ENCODE measurements at regions not wholly inside any gene's neighbourhood (a gene's known extent, or its start where the extent isn't known, plus 50 kb on each side); places are given as distances from the start of the nearest gene placed in this dataset.

- intact Hi-C loops (cut with micrococcal nuclease), result no loop called here
- no peak overlapping the region for H3K4me3 Mint-ChIP-seq
- Histone ChIP-seq H3K4me3 (replicated peaks in 1 of 3; ENCODE audit: low read depth in 2 of 3, low read length in 3 of 3) (no peak overlapping the region), H3K36me3 (replicated peaks in 1 of 2; ENCODE audit: control insufficient read depth in 1 of 2, insufficient read depth in 2 of 2, low read length in 2 of 2) (no peaks in the 10 kb centered on the region), H3K9ac (ENCODE audit: insufficient read depth, low read length, poor library complexity, severe bottlenecking) (no peak overlapping the region), H3K27ac (ENCODE audit: low read depth in 1 of 2, low read length in 2 of 2) (no peak overlapping the region), H3K9me3 (replicated peaks in 1 of 2; ENCODE audit: control insufficient read depth in 1 of 2, insufficient read depth in 1 of 2, low read length in 2 of 2) (no peaks in the 10 kb centered on the region), H3K4me1 (ENCODE audit: control insufficient read depth in 1 of 2, insufficient read depth in 2 of 2, low read length in 2 of 2) (no peaks in the 10 kb centered on the region), H2AFZ (ENCODE audit: insufficient read depth, low read depth, low read length, poor library complexity, severe bottlenecking) (no peak overlapping the region), H3K79me2 (ENCODE audit: insufficient read depth, low read length) (no peaks in the 10 kb centered on the region), H4K20me1 (ENCODE audit: insufficient read depth, low read length) (no peaks in the 10 kb centered on the region), H3K4me2 (replicated peaks; ENCODE audit: extremely low read depth, low read length, poor library complexity, severe bottlenecking) (no peak overlapping the region), H3K27me3 (ENCODE audit: control insufficient read depth in 2 of 2, insufficient read depth in 2 of 2, low read length in 2 of 2) (no peaks in the 10 kb centered on the region)
- H3K9me3 Mint-ChIP-seq, result peaks cover 0 to 6% (median 0%) of the 10 kb centered on the region in 7 donors
- TF ChIP-seq CTCF (IDR thresholded peaks at IDR 0.05), result no peak
- DNase-seq, result no peak
- no peak overlapping the region for H3K27ac Mint-ChIP-seq
- H3K36me3 Mint-ChIP-seq, result no peaks in the 10 kb centered on the region
- H3K27me3 Mint-ChIP-seq (ENCODE audit: low read depth in 3 of 3), result no peaks in the 10 kb centered on the region
- no CpG with 5 or more reads among the region's 1 CpG for WGBS (ENCODE audit: insufficient coverage)
- H3K4me1 Mint-ChIP-seq, result no peaks in the 10 kb centered on the region
Measured at GRCh38 chr13:60957816-60958215, 457.8 kb downstream of the PCDH20 start.

DNA sequence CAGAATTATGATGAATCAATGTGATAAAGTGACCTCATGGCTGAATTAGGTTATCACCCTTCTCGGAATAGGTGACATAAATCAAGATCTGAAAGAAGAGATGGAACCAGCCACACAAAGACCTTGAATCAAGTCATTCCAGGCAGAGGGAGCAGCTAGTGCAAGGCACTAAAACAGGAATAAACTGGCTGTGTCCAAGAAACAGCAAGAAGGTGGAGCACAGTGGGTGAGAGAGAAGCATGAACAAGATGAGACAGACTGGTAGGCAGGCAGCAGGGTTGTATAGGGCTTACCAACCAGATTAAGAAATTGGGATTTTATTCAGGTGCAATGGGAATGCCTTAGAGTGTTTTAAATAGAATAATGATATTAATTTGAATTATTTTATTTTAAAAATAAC is 470.3 kb downstream of the PCDH20 start:
- H4K20me1 ChIP-seq (ENCODE audit: insufficient read depth, low read length), result no peaks in the 10 kb centered on the region
- Mint-ChIP-seq H3K4me3 (no peak overlapping the region), H3K27me3 (ENCODE audit: low read depth in 3 of 3) (no peaks in the 10 kb centered on the region), H3K4me1 (no peaks in the 10 kb centered on the region), H3K27ac (no peak overlapping the region), H3K9me3 (peaks cover 2 to 5% (median 4%) of the 10 kb centered on the region in 7 donors), H3K36me3 (no peaks in the 10 kb centered on the region)
- no peak for DNase-seq
- H3K36me3 ChIP-seq (replicated peaks in 1 of 2; ENCODE audit: control insufficient read depth in 1 of 2, insufficient read depth in 2 of 2, low read length in 2 of 2), result no peaks in the 10 kb centered on the region
- H3K79me2 ChIP-seq (ENCODE audit: insufficient read depth, low read length), result no peaks in the 10 kb centered on the region
- H3K4me2 ChIP-seq (replicated peaks; ENCODE audit: extremely low read depth, low read length, poor library complexity, severe bottlenecking), result no peak overlapping the region
- WGBS (ENCODE audit: insufficient coverage), result 56% methylated on average over 1 of the region's 1 CpG
- no peak for TF ChIP-seq CTCF (IDR thresholded peaks at IDR 0.05)
- H3K27me3 ChIP-seq (ENCODE audit: control insufficient read depth in 2 of 2, insufficient read depth in 2 of 2, low read length in 2 of 2), result no peaks in the 10 kb centered on the region
- H3K4me1 ChIP-seq (ENCODE audit: control insufficient read depth in 1 of 2, insufficient read depth in 2 of 2, low read length in 2 of 2), result no peaks in the 10 kb centered on the region
- intact Hi-C loops (cut with micrococcal nuclease), result no loop called here
- no peak overlapping the region for H2AFZ ChIP-seq (ENCODE audit: insufficient read depth, low read depth, low read length, poor library complexity, severe bottlenecking)
- H3K9ac ChIP-seq (ENCODE audit: insufficient read depth, low read length, poor library complexity, severe bottlenecking), result no peak overlapping the region
- H3K4me3 ChIP-seq (replicated peaks in 1 of 3; ENCODE audit: low read depth in 2 of 3, low read length in 3 of 3), result no peak overlapping the region
- peaks cover 19 to 22% of the 10 kb centered on the region in 2 donors for H3K9me3 ChIP-seq (replicated peaks in 1 of 2; ENCODE audit: control insufficient read depth in 1 of 2, insufficient read depth in 1 of 2, low read length in 2 of 2)
- H3K27ac ChIP-seq (ENCODE audit: low read depth in 1 of 2, low read length in 2 of 2), result no peak overlapping the region

All from CD14-positive monocyte (primary cell).